HG03520 (cell line): ENCODE measurements at regions not wholly inside any gene's neighbourhood (a gene's known extent, or its start where the extent isn't known, plus 50 kb on each side); places are given as distances from the start of the nearest gene placed in this dataset.
A peak's percentile ranks its signal among the peaks of the same experiment; 100 is the strongest.
"Not testable (repeated sequence)": the region's sequence is repeated elsewhere in the genome, so short reads cannot be mapped to it uniquely, and the experiment has no call there.

Experiments
- ATAC-seq: cut with Tn5 transposase; IDR thresholded peaks from one replicate; pipeline ENCODE4 v1.9.1; 2021; ENCODE audit warnings: mild to moderate bottlenecking, moderate library complexity; ENCODE audit not compliant: unreplicated experiment

DNA sequence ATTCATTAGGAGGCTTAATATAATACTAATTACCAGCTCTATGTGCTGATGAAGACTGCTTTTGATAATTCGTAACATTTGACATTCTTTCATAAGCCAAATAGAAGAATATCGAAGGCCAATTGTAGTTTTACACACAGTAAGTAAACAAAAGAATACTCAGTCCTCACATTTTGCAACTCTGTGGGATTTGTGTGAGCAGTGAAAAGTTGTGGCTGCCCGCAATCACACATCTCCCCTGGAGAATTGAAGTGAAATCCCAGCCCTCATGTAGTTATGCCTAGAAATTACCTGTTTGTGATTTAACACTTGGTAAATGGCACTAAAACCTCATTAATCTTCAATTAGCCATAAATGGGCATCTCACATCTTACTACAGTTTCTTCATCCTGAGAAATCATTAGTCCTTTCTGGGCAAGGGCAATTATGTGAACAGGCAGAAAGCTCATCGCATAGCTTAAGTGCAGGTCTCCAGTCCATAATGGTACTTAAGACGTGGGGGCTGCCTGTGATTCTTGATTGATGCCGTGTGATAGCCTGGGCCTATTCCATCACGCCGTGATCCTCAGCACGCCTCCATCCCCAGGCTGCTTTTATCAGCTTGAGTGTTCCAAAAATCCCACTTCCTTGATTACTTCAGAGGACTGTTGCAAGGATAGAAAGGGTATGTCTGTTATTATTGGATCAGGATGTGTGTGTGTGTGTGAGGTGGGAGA lies 97.9 kb upstream of the METTL14 start:
- no peak for ATAC-seq

DNA sequence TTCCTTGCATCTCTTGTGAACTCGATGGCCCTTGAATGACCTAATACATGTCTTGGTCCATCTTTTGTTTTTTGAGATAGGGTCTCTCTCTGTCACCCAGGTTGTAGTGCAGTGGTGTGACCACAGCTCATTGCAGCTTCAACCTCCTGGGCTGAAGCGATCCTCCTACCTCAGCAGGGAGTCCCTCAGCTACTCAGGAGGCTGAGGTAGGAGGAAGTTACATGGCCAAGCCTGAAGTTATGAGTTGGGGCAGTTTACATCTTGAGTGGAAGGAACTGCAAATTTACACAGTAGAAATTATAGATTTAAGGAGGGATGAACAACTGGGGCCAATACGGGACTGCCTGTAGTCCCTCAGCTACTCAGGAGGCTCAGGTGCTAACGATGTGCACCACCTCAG lies 97.2 kb upstream of the METTL14 start:
- no peak for ATAC-seq

DNA sequence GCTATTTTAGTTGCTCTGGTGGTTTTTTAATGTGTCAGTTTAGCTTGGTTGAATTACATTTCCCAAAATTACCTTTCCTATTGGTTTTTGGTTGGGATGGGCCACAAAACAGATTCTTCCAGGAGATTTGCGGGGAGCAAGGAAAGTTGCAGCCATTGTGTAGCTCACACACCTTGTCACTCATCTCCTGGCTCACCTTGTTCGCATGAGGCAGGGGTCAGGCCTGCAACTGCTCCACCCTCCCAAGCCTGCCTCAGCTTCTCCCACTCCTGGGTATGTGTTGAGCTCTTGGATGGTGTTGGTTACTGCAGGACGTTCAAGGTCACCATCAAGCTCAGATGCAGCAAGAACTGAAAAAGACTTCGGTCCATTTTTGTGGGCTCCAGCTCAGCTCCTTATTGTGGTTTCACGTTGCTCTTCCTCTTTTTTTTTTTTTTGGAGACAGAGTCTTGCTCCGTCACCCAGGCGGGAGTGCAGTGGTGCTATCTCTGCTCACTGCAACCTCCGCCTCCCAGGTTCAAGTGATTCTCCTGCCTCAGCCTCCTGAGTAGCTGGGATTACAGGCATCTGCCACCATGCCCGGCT lies 95.6 kb upstream of the METTL14 start:
- no peak for ATAC-seq

DNA sequence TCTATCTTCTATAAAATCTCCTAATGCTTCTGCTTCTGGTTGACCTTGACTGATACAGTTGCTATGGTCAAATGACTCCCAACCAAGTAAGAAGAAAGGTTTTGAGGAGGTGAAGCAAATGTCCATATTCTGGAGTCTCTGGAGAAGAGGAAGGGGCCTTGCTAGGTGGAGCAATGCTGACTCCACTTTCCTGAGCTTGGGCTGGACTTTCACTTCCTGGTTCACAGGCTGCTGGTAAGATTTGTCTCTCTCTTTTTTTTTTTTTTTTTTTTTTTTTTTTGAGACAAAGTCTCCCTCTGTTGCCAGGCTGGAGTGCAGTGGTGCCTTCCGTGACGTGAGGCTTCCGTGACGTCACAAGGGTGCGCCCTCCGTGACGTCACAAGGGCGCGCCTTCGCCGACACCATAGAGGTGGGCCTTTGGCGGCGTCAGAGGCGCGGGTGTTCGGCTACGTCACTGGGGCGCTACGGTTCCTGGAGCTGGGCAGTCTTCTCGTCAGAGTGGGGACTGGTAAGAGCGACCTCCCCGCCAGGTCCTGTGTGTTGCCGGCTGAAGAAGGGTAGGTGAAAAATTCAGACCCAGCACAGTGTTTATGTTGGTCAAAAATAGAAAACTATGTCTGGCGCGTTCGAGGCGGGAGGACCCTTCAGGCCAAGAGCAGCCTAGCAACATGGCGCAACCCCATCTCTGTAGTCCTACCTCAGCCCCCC lies 93.7 kb upstream of the METTL14 start:
- ATAC-seq = peak; percentile 98

DNA sequence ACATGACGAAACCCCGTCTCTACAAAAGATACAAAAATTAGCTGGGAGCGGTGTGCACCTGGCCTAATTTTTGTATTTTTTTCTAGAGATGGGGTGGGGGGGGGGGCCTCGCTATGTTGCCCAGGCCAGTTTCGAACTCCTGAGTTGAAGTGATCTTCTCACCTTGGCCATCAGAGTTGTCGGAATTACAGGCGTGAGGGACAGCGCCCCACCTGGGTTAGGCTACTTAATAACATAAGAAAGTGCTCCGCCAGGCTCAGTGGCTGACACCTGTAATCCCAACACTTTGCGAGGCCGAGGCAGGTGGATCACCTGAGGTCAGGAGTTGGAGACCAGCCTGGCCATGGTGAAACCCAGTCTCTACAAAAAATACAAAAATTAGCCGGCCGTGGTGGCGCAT lies 92.9 kb upstream of the METTL14 start:
- ATAC-seq = not testable (repeated sequence)

DNA sequence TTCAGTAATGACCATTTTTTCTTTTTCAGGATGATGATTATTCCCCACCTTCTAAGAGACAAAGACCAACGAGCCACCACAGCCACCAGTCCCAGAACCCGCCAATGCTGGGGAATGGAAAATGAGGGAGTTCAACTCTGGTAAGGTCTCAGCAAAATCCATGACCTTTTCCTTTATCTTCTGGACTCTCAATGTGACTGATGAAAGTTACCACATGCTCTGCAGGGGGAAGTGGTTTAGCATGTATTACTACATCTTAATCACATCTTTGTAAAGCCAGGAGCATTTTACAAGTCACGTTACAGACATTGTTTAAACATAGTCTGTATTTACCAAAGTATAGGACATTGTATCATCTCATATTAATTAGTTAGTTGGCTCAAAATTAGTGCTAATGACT lies 89.3 kb upstream of the METTL14 start:
- ATAC-seq = not testable (repeated sequence)

DNA sequence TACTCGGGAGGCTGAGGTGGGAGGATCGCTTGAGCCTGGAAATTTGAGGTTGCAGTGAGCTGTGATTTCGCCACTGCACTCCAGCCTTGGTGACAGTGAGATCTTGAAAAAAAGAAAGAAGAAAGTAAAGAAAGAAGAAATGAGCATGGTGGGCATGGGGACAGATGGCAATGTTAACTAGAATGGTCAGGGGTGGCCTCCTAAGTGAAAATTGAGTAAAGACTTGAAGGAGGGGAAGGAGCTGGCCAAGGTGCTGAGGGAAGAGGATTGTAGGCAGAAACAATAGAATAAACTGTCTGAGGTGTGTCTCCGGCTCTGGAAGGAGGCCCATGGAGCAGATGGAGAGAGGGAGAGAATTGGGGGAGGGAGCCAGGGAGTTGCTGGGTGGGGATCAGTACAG lies 60.1 kb upstream of the METTL14 start:
- ATAC-seq = not testable (repeated sequence)

DNA sequence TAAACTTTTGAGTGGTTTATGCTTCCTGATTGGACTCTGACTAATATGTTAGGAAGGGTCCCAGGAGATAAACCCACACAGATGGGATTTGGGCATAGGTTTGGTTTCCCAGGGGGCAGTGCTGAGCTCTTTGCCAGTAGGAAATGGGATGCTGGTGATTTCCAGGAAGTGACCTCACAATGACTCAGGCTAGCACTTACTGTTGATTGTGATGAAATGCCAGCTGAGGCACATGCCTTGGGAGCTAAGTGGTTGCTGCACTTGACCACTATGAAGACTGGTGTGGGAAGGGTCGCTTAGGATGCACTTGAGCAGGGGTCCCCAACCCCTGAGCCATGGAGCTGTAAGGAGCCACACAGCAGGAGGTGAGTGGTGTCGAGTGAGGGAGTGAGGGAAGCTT lies 55.5 kb upstream of the METTL14 start:
- not testable (repeated sequence) for ATAC-seq

DNA sequence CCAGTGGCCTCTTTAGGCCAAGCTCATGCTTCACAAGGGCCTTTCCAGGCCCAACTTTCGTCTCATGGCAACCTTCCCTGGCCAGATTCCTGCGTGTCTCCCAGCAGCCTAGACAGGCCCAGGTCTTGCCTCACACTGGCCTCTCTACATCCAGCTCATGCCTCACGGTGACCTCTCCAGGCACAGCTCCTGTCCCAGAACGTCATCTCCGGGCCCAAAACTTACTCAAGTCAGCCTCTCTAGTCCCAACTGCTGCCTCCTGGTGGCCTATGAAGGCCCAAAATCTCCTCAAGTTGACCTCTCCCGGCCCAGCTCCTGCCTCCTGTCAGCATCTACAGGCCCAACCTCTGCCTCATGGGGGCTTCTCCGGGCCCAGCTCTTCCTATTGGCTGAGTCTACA lies 54.3 kb upstream of the METTL14 start:
- ATAC-seq = not testable (repeated sequence)

DNA sequence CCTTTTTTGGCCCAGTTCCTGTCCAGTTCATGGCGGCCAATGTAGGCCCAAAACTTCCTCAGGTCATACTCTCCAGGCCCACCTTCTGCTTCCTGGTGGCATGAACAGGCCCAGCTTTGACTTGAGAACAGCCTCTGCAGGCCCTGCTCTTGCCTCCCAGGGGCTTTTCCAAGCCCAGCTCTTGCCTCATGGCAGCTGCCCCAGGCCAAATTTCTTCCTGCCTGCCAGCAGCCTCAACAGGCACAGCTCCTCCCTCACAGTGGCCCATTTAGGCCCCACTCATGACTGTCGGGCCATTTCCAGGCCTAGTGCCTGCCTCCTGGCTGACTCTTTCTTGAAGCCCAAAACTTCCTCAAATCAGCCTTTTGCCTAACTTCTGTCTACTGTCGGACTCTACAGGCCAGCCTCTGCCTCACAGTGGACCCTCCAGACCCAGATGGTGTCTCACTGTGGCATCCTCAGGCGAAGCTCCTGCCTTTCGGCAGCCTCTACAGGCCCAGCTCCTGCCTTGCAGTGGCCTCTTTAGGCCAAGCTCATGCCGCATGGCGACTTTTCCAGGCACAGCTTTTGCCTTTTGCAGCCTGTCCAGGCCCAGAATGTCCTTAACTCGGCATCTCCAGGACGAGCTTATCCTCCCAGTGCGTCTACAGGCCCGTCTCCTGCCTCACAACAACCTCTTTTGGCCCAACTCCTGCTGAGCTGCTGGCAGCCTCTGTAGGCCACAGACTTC lies 53.7 kb upstream of the METTL14 start:
- ATAC-seq = not testable (repeated sequence)

DNA sequence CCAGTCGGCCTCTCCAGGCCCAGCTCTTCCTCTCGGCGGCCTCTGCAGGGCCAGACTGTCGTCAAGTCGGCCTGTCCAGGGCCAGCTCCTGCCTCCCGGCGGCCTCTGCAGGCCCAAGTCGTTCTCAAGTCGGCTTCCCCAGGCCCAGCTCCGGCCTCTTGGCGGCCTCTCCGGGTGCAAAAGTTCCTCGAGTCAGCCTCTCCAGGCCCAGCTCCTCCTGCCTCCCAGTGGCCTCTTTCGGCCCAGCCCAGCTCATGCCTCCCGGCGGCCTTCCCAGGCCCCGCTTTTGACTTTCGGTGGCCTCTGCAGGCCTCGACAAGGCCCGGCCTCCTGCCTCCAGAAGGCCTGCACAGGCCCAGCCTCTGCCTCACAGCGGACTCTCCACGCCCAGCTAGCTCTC lies 51.7 kb upstream of the METTL14 start:
- ATAC-seq = not testable (repeated sequence)

DNA sequence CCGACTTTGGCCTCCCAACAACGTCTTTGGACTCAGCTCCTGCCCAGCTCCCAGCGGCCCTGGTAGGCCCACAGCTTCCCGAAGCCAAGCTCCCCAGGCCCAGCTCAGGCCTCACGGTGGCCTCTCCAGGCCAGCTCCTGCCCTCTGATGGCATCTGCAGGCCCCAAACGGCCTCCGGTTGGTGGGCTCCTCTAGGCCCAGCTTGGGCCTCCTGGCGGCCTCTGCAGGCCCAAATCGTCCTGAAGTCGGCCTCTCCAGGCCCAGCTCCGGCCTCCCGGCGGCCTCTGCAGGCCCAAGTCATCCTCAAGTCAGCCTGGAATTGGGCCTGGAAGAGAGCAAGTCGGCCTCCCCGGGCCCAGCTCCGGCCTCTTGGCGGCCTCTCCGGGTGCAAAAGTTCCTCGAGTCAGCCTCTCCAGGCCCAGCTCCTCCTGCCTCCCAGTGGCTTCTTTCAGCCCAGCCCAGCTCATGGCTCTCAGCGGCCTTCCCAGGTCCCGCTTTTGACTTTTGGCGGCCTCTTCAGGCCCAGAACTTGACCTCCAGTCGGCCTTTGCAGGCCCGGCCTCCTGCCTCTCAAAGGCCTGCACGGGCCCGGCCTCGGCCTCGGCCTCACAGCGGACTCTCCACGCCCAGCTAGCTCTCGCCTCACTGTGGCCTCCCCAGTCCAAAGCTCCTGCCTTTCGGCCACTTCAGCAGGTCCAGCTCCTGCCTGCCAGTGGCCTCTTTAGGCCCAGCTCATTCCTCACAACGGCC lies 50.9 kb upstream of the METTL14 start:
- ATAC-seq = not testable (repeated sequence)
